ENCODE measurements at regions not wholly inside any gene's neighbourhood (a gene's known extent, or its start where the extent isn't known, plus 50 kb on each side); places are given as distances from the start of the nearest gene placed in this dataset.

GRCh38 chr14:31943217-31943799 is 133.8 kb upstream of the ARHGAP5 start:
- Mint-ChIP-seq H3K9me3 (ENCODE audit: unreplicated experiment) (no peaks in the 10 kb centered on the region), H3K27ac (ENCODE audit: unreplicated experiment) (no peak overlapping the region), H3K4me1 (ENCODE audit: unreplicated experiment) (no peaks in the 10 kb centered on the region), H3K27me3 (ENCODE audit: unreplicated experiment) (no peaks in the 10 kb centered on the region), H3K36me3 (ENCODE audit: low read depth, unreplicated experiment) (no peaks in the 10 kb centered on the region), H3K4me3 (ENCODE audit: unreplicated experiment) (no peak overlapping the region)
- TF ChIP-seq CTCF (IDR thresholded peaks at IDR 0.05; ENCODE audit: unreplicated experiment) = no peak
- no peak for DNase-seq (ENCODE audit: low spot score)

GRCh38 chr14:31943861-31944255 is 133.2 kb upstream of the ARHGAP5 start:
- no peak for TF ChIP-seq CTCF (IDR thresholded peaks at IDR 0.05; ENCODE audit: unreplicated experiment)
- no peaks in the 10 kb centered on the region for H3K36me3 Mint-ChIP-seq (ENCODE audit: low read depth, unreplicated experiment)
- no peaks in the 10 kb centered on the region for H3K27me3 Mint-ChIP-seq (ENCODE audit: unreplicated experiment)
- H3K4me1 Mint-ChIP-seq (ENCODE audit: unreplicated experiment) = no peaks in the 10 kb centered on the region
- DNase-seq (ENCODE audit: low spot score) = no peak
- H3K9me3 Mint-ChIP-seq (ENCODE audit: unreplicated experiment) = no peaks in the 10 kb centered on the region
- H3K4me3 Mint-ChIP-seq (ENCODE audit: unreplicated experiment) = no peak overlapping the region
- H3K27ac Mint-ChIP-seq (ENCODE audit: unreplicated experiment) = no peak overlapping the region

GRCh38 chr14:31944256-31945073 is 132.6 kb upstream of the ARHGAP5 start:
- H3K9me3 Mint-ChIP-seq (ENCODE audit: unreplicated experiment) = no peaks in the 10 kb centered on the region
- no peaks in the 10 kb centered on the region for H3K36me3 Mint-ChIP-seq (ENCODE audit: low read depth, unreplicated experiment)
- H3K4me3 Mint-ChIP-seq (ENCODE audit: unreplicated experiment) = no peak overlapping the region
- no peak for DNase-seq (ENCODE audit: low spot score)
- H3K27me3 Mint-ChIP-seq (ENCODE audit: unreplicated experiment) = no peaks in the 10 kb centered on the region
- TF ChIP-seq CTCF (IDR thresholded peaks at IDR 0.05; ENCODE audit: unreplicated experiment) = no peak
- no peak overlapping the region for H3K27ac Mint-ChIP-seq (ENCODE audit: unreplicated experiment)
- no peaks in the 10 kb centered on the region for H3K4me1 Mint-ChIP-seq (ENCODE audit: unreplicated experiment)

- DNase-seq (ENCODE audit: low spot score) = no peak
- Mint-ChIP-seq H3K27me3 (ENCODE audit: unreplicated experiment) (no peaks in the 10 kb centered on the region), H3K27ac (ENCODE audit: unreplicated experiment) (no peak overlapping the region), H3K4me1 (ENCODE audit: unreplicated experiment) (peaks cover 4% of the 10 kb centered on the region), H3K9me3 (ENCODE audit: unreplicated experiment) (no peaks in the 10 kb centered on the region), H3K36me3 (ENCODE audit: low read depth, unreplicated experiment) (no peaks in the 10 kb centered on the region), H3K4me3 (ENCODE audit: unreplicated experiment) (no peak overlapping the region)
- no peak for TF ChIP-seq CTCF (IDR thresholded peaks at IDR 0.05; ENCODE audit: unreplicated experiment)
These were observed 132.0 kb upstream of the ARHGAP5 start for GRCh38 chr14:31945074-31945613.

GRCh38 chr14:31945701-31946100 is 131.4 kb upstream of the ARHGAP5 start:
- H3K9me3 Mint-ChIP-seq (ENCODE audit: unreplicated experiment) = no peaks in the 10 kb centered on the region

More at GRCh38 chr14:31945701-31946100, 131.4 kb upstream of the ARHGAP5 start:
- Mint-ChIP-seq H3K27me3 (ENCODE audit: unreplicated experiment) (no peaks in the 10 kb centered on the region), H3K4me1 (ENCODE audit: unreplicated experiment) (peaks cover 9% of the 10 kb centered on the region), H3K27ac (ENCODE audit: unreplicated experiment) (no peak overlapping the region), H3K36me3 (ENCODE audit: low read depth, unreplicated experiment) (no peaks in the 10 kb centered on the region), H3K4me3 (ENCODE audit: unreplicated experiment) (no peak overlapping the region)
- DNase-seq (ENCODE audit: low spot score) = no peak
- no peak for TF ChIP-seq CTCF (IDR thresholded peaks at IDR 0.05; ENCODE audit: unreplicated experiment)
